Lung (tissue), 11 donors: ENCODE measurements at regions not wholly inside any gene's neighbourhood (a gene's known extent, or its start where the extent isn't known, plus 50 kb on each side); places are given as distances from the start of the nearest gene placed in this dataset.

Experiments
- ATAC-seq: fragments of 200-7000 bp; cut with Tn5 transposase; one replicate; pipeline ENCODE4 v1.9.1; 2020; ENCODE audit warnings: moderate number of reproducible peaks; ENCODE audit not compliant: insufficient read depth, low FRiP score
- DNase-seq, 3 donors: peaks; one replicate each; pipeline ENCODE4 v3.0.0-alpha.2; 2013 to 2017
- H3K27ac ChIP-seq, 2 donors: one replicate each; pipeline ENCODE4 v1.5.1; 2013; ENCODE audit warnings: mild to moderate bottlenecking in 2 of 2, moderate library complexity in 2 of 2, control low read depth in 1 of 2, inconsistent platforms in 1 of 2, low read depth in 1 of 2, low read length in 1 of 2
- H3K27me3 ChIP-seq, 3 donors: one replicate each; pipeline ENCODE4 v1.5.1; 2013; ENCODE audit warnings: low read length in 2 of 3; ENCODE audit not compliant: control insufficient read depth in 3 of 3, insufficient read depth in 3 of 3
- H3K36me3 ChIP-seq, 4 donors: one replicate each; pipeline ENCODE4 v1.5.1; 2013; ENCODE audit warnings: low read length in 4 of 4, mild to moderate bottlenecking in 1 of 4, moderate library complexity in 1 of 4; ENCODE audit not compliant: control insufficient read depth in 4 of 4, insufficient read depth in 4 of 4
- H3K4me1 ChIP-seq, 5 donors: one replicate each; pipeline ENCODE4 v1.5.1; 2013; ENCODE audit warnings: low read length in 5 of 5, mild to moderate bottlenecking in 2 of 5, moderate library complexity in 1 of 5; ENCODE audit not compliant: control insufficient read depth in 5 of 5, insufficient read depth in 5 of 5
- H3K4me3 ChIP-seq: one replicate; pipeline ENCODE4 v1.5.1; 2013; ENCODE audit warnings: mild to moderate bottlenecking, control low read depth, moderate library complexity
- H3K9ac ChIP-seq, 2 donors: one replicate each; pipeline ENCODE4 v1.5.1; 2013; ENCODE audit warnings: low read length in 2 of 2, control low read depth in 1 of 2; ENCODE audit not compliant: insufficient read depth in 1 of 2
- H3K9me3 ChIP-seq, 4 donors: one replicate each; pipeline ENCODE4 v1.5.1; 2013; ENCODE audit warnings: low read length in 3 of 4, mild to moderate bottlenecking in 1 of 4, moderate library complexity in 1 of 4; ENCODE audit not compliant: control insufficient read depth in 4 of 4, insufficient read depth in 3 of 4
- WGBS, 2 donors: extraction: QIAGEN DNeasy Blood & Tissue Kit; methylation state at CpG; one replicate each; pipeline ENCODE4 v1.1.7; 2013; 5-methylcytosine and 5-hydroxymethylcytosine counted together
- TF ChIP-seq, protein P1 (sequence below): IDR thresholded peaks from 2 replicates; pipeline ENCODE4 v1.5.1; 2012; ENCODE audit warnings: mild to moderate bottlenecking; ENCODE audit errors: control extremely low read depth, extremely low read depth
- donor health status: control.
- donor health status: control.
- donor health status: Bipolar disorder and iron deficiency.
- donor health status: healthy.
- donor health status: DM: yes; HTN: yes; CAD: no.

DNA sequence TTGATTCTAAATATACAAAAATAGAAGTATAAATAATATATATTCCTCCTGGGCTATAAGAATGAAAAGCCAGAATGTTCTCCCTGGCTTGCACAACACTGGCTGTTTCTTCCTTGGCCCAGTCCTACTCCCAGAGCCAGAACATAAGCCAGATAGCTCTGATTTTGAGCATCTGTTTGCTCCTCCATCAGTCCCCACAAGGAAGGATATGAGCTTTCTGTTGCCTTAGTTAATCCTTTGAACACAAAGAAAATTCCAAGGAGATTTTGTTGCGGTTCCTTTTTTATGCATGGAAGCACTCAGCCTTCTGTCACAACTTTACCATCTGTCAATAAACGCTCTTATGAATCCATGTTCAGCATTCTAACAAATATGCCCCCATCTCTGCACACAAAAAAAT is 361.8 kb downstream of the IPMK start:
- no peak overlapping the region for H3K27ac ChIP-seq
- no peak for ATAC-seq
- no peaks in the 10 kb centered on the region for H3K27me3 ChIP-seq
- H3K9ac ChIP-seq, result no peak overlapping the region
- H3K4me3 ChIP-seq, result no peak overlapping the region
- no peak for DNase-seq
- no peaks in the 10 kb centered on the region for H3K9me3 ChIP-seq
- 89 to 92% methylated on average over 2 of the region's 2 CpGs for WGBS, 2 donors
- TF ChIP-seq, protein P1, sequence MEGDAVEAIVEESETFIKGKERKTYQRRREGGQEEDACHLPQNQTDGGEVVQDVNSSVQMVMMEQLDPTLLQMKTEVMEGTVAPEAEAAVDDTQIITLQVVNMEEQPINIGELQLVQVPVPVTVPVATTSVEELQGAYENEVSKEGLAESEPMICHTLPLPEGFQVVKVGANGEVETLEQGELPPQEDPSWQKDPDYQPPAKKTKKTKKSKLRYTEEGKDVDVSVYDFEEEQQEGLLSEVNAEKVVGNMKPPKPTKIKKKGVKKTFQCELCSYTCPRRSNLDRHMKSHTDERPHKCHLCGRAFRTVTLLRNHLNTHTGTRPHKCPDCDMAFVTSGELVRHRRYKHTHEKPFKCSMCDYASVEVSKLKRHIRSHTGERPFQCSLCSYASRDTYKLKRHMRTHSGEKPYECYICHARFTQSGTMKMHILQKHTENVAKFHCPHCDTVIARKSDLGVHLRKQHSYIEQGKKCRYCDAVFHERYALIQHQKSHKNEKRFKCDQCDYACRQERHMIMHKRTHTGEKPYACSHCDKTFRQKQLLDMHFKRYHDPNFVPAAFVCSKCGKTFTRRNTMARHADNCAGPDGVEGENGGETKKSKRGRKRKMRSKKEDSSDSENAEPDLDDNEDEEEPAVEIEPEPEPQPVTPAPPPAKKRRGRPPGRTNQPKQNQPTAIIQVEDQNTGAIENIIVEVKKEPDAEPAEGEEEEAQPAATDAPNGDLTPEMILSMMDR, result no peak
- H3K4me1 ChIP-seq, result no peaks in the 10 kb centered on the region
- no peaks in the 10 kb centered on the region for H3K36me3 ChIP-seq

DNA sequence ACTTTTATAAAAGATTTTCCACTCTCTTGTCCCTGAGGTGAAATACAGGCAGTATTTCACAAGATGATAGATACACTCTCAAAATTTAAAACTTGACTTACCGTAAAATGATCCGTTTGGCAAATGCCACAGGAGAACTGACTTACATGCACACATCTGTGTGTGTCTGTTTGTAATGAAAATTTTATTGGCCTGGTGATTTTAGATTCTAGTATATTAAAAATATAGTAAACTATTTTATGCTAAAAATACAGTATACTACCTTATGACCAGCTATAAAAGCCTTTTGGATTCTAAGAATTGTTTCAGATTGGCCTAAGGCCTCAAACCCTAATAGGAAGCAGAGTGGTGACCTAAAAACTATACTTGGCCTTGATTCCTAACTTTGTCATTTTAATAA is 362.7 kb downstream of the IPMK start:
- Histone ChIP-seq H3K27me3 (no peaks in the 10 kb centered on the region), H3K4me1 (no peaks in the 10 kb centered on the region), H3K9me3 (no peaks in the 10 kb centered on the region), H3K27ac (no peak overlapping the region), H3K4me3 (no peak overlapping the region), H3K9ac (no peak overlapping the region), H3K36me3 (no peaks in the 10 kb centered on the region)
- ATAC-seq, result no peak
- TF ChIP-seq, protein P1, result no peak
- no peak for DNase-seq
- WGBS, 2 donors, result 87 to 95% methylated on average over 2 of the region's 2 CpGs

DNA sequence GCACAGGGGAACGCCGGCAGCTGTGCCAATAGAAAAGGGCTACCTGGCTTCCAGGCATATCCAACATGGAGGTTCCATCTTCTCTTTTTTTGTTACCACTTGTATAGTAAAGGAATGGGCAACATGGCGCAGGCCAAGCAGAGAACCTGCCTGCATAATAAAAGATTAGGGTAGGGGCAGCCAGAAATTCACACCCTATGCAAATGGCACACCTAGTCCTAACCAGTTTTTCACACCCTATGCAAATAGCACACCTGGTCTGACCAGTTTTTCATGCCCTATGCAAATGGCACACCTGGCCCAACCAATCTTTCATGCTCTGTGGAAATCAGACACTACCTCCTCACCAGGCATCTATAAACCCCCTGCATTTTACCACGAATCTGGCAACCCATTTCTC is 369.5 kb downstream of the IPMK start:
- ATAC-seq, result no peak
- Histone ChIP-seq H3K9me3 (no peaks in the 10 kb centered on the region), H3K27ac (no peak overlapping the region), H3K9ac (no peak overlapping the region), H3K27me3 (no peaks in the 10 kb centered on the region), H3K36me3 (no peaks in the 10 kb centered on the region), H3K4me1 (no peaks in the 10 kb centered on the region), H3K4me3 (no peak overlapping the region)
- 65 to 66% methylated on average over 4 of the region's 4 CpGs for WGBS, 2 donors
- DNase-seq, result peak in 1 of 3 donors; percentile 4
- TF ChIP-seq, protein P1, result no peak

DNA sequence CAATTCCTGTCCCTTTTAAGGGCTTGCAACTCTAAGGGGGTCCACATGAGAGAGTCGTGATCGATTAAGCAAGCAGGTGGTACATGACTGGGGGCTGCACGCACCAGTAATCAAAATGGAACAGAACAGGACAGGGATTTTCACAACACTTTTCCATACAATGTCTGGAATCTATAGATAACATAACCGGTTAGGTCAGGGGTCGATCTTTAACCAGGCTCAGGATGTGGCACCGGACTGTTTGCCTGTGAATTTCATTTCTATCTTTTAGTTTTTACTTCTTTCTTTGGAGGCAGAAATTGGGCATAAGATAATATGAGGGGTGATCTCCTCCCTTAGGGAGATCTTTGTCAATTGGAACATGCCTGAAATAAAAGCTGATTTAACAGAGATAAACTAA is 370.1 kb downstream of the IPMK start:
- Histone ChIP-seq H3K9me3 (no peaks in the 10 kb centered on the region), H3K27ac (no peak overlapping the region), H3K9ac (no peak overlapping the region), H3K27me3 (no peaks in the 10 kb centered on the region), H3K4me1 (no peaks in the 10 kb centered on the region), H3K36me3 (no peaks in the 10 kb centered on the region), H3K4me3 (no peak overlapping the region)
- DNase-seq (no peak), ATAC-seq (no peak)
- WGBS, 2 donors, result 84 to 89% methylated on average over 6 of the region's 6 CpGs
- TF ChIP-seq, protein P1, result no peak
